ENCODE measurements at regions not wholly inside any gene's neighbourhood (a gene's known extent, or its start where the extent isn't known, plus 50 kb on each side); places are given as distances from the start of the nearest gene placed in this dataset.

DNA sequence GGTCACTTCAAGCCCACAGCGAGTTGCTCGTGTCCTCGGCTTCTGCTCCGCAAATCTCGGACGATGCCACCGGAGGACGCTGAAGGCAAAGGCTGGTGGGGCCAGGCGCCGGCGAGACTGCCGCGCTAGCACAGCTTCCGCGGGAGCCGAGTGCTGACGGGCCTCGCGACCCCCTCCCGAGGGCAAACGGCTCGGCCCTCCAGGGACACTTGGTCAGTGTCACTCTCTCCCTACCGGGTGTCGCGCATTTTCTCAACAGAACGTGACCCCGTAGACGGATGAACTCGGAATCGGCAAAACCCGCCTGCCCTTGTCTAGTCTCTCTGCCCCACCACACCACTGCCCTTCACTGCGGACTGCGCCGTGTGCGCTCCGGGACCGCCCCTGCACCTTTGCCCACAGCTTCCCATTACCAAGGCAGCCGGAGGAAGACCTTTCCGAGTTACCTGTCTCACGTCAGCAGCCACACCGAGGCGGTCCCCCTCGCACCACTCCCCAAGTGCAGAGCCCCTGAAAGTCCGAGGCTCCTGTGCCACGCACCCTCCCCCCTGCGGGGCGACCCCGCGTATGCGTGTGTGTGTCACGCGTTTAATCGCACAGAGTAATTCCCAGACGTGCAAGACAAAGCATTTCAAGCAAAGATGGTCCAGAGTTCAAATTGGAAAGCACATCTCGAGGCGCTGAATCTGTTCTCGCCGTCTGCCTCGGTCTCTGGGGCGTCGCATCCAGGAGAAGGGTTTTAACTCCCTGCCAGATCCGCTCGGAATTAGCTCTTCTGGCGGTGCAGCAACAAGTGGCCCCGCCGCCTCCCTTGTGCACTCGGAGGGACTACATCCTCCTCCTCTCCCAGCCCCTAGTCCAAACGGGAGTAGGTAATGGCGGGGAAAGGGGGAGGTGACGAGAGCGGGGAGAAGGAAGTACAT, 245.0 kb upstream of the TOPAZ1 start:
- POLR2A ChIA-PET: no interaction called here
- Histone ChIP-seq H3K36me3 (ENCODE audit: control insufficient read depth, insufficient read depth, low read length) (no peaks in the 10 kb centered on the region), H3K27me3 (ENCODE audit: control insufficient read depth, insufficient read depth, low read length) (peaks cover 42% of the 10 kb centered on the region), H3K27ac (ENCODE audit: low read length) (no peak overlapping the region), H3K4me3 (ENCODE audit: low read depth in 2 of 2, low read length in 2 of 2) (peak overlapping the region; percentile 17 to 47; a peak in 3 of 4 replicates), H3K9me3 (ENCODE audit: control insufficient read depth, insufficient read depth, low read depth, low read length) (no peaks in the 10 kb centered on the region), H3K4me1 (ENCODE audit: control insufficient read depth, insufficient read depth, low read length) (peaks cover 7% of the 10 kb centered on the region)
- ATAC-seq (peak; percentile 60), DNase-seq (ENCODE audit: low read depth, low spot score) (no peak)
- CTCF ChIA-PET: interaction anchor here (0.7 kb wide), 1 partner anchor 119 kb away, joined by 4 read pairs; no protein-coding TSS in a partner anchor
- TF ChIP-seq POLR2AphosphoS5 (IDR thresholded peaks at IDR 0.05; ENCODE audit: low read depth, low read length) (no peak), CTCF (IDR thresholded peaks at IDR 0.05) (peak; percentile 54)
- no TSS peak for BruUV-seq (replicated peaks)
- intact Hi-C loops (cut with micrococcal nuclease; ENCODE audit: unreplicated experiment) (no loop called here), in situ Hi-C loops (cut with HindIII; ENCODE audit: low pct_unique_long_range_greater_than_20kb, low sequenced_read_pairs) (no loop called here)

DNA sequence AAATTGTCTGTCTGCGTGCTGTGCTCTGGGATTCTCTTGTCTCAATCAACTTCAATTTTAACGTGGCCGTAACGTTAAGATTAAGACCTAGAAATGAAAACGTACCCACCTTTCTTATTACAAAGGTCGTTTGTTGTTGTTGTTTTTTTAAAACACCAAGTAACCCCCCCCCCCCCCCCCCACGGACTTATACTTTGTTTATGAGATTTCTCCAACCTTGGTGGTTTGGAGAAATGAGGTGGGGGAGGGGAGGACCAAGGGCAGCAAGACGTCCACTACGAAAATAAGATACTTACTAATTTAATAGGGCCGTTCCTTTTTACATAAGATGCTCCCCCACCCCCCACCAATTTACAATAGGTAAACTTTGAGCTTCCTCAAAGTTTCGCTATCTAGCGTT, 244.4 kb upstream of the TOPAZ1 start:
- no TSS peak for BruUV-seq (replicated peaks)
- DNase-seq (ENCODE audit: low read depth, low spot score): no peak
- Histone ChIP-seq H3K9me3 (ENCODE audit: control insufficient read depth, insufficient read depth, low read depth, low read length) (no peaks in the 10 kb centered on the region), H3K27ac (ENCODE audit: low read length) (no peak overlapping the region), H3K4me3 (ENCODE audit: low read depth in 2 of 2, low read length in 2 of 2) (peak overlapping the region in 1 of 2 experiments; percentile 47; a peak in 2 of 4 replicates), H3K27me3 (ENCODE audit: control insufficient read depth, insufficient read depth, low read length) (peaks cover 45% of the 10 kb centered on the region), H3K36me3 (ENCODE audit: control insufficient read depth, insufficient read depth, low read length) (no peaks in the 10 kb centered on the region), H3K4me1 (ENCODE audit: control insufficient read depth, insufficient read depth, low read length) (peaks cover 7% of the 10 kb centered on the region)
- CTCF ChIA-PET: no interaction called here
- ATAC-seq: no peak
- in situ Hi-C loops (cut with HindIII; ENCODE audit: low pct_unique_long_range_greater_than_20kb, low sequenced_read_pairs) (no loop called here), intact Hi-C loops (cut with micrococcal nuclease; ENCODE audit: unreplicated experiment) (no loop called here)
- TF ChIP-seq CTCF (IDR thresholded peaks at IDR 0.05): no peak
- no peak for TF ChIP-seq POLR2AphosphoS5 (IDR thresholded peaks at IDR 0.05; ENCODE audit: low read depth, low read length)
- TF ChIP-seq TCF7L2 (IDR thresholded peaks at IDR 0.05; ENCODE audit: low read depth, low read length): no peak
- no peak for TF ChIP-seq REST (IDR thresholded peaks at IDR 0.05; ENCODE audit: insufficient read depth in 1 of 2, low read depth in 2 of 2, low read length in 1 of 2)
- TF ChIP-seq SIN3A (IDR thresholded peaks at IDR 0.05; ENCODE audit: borderline replicate concordance, insufficient read depth, low read depth, low read length): no peak
- POLR2A ChIA-PET: no interaction called here

Measured in Panc1 (cell line).